Erythroblast (primary cell): ENCODE measurements at regions not wholly inside any gene's neighbourhood (a gene's known extent, or its start where the extent isn't known, plus 50 kb on each side); places are given as distances from the start of the nearest gene placed in this dataset.

ENCODE experiments used
- DNase-seq, 2 experiments: peaks; one replicate each; lab custom pipeline; 2025; lab: John Stamatoyannopoulos, UW
- GATA1 ChIP-seq: IDR thresholded peaks from 2 replicates; pipeline ENCODE4 v1.6.1; 2011; ENCODE audit warnings: low read depth, mild to moderate bottlenecking, control low read depth, low read length, moderate library complexity
- POLR2A ChIP-seq: IDR thresholded peaks from 2 replicates; pipeline ENCODE4 v1.6.1; 2011; ENCODE audit warnings: mild to moderate bottlenecking, low read length

DNA sequence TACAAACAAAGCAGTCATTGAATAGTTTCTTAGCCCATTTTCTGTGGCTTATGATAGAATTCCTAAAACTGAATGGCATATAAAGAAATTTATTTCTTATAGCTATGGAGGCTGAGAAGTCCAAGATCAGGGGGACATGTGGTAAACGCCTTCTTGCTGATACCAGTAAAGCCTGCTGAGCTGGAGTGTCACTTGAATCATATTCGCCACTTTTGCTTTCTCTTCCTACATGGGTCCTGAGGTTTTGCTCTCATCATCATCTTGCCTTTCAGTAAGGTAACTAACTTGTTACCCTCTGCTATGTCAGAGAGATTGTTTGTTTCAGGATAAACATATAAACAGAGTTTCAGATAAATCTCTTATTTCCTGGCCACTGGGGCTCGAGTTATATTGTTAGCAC lies 203.3 kb upstream of the DMRT1 start:
- DNase-seq: no peak
- TF ChIP-seq POLR2A: no peak
- TF ChIP-seq GATA1: no peak

DNA sequence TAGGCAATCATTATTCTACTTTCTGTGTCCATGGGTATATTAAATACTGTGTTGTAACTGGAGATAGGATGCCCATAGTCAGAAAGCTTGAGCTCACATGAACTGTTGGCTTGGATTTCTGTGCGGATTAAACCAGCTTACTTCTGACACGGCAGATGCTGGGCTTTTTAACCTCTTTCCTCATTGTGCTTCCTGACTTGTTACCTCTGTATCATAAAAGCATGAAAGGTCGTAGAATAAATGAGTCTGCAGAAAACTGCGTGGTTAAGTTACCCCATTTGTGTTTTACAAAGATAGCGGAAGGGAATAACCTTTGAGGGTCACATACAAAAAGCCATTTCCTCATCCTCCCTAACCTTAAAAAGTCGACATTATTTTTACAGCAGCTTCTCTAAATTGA lies 199.5 kb upstream of the DMRT1 start:
- TF ChIP-seq GATA1: no peak
- DNase-seq: no peak

DNA sequence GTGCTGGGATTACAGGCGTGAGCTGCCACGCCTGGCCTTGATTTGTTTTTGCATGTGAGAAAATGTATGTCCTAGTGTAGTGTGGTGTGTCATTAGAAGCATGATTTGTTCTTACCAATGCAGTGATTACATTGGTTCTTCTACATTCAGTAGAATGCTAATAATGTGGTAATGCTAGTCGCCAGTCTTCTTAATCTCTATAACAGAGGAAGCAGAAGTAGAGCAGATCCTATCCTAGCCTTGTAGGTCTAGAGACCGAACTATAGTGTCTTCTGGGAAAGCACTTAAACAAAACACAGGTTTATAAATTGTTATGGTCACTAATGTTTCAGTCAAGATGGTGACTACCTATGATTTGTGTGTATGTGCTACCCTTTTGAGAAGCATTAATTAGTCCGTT lies 197.5 kb upstream of the DMRT1 start:
- TF ChIP-seq GATA1 (no peak), POLR2A (no peak)
- DNase-seq: no peak

DNA sequence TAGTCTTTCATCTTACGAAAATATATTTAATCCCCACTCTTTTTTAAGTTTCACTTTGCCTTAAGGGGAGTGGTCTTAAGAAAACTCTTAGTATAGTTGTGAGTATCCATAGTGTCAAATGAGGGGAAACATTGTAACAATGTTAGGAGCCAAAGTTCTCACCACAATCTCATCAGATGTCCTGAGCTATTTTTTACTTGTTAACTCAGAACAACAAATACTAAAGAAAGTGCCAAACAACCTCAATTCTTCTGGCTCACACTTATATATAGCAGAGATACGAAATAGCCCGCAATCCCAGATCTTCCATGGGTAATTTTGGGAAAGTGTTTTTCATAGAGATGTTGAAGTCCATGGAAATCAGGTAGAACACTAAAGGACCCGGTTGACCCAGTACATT lies 194.0 kb upstream of the DMRT1 start:
- TF ChIP-seq POLR2A: no peak
- TF ChIP-seq GATA1: no peak
- DNase-seq: no peak

DNA sequence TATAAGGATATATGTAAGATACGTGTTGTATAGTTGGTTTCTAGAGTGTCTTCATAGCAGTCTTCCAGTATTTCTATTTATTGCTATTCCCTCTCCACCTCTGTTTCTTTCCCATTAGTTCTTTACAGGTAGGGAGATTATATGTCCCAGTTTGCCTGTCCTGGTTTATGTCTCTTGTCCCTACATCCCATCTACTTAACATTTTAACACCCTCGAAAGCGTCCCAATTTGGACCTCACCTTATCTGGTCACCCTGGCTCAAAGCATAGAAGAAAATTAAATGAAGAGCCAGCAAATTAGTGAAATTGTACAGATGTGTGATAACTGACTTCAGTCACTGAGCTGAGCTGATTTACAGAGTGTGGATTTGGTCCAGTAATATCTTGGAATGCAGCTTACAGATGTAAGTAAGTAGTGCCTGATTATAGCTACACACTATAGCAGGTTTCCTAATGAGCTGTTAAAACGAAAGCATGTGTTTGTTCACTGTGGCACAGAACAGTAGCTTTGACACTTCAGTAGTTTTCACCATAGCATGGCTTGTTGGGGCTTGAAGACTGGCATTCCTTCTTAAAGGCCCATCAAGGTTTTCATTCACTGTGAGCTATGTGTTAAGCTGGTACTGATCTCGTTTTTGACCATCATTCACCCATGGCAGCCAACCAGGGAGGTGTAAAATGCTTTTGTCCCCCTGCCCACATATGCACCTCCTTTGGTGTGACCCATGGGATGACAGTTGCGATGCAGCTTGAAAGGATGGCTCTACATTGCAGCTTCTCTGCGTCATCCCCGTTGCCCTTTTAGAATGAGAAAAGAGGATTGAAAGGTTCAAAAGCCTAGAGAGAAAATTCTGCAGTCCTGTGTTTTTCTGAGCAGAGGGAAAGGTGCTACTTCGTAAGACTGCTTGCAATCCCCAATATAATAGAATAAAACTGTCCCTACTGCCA lies 192.1 kb upstream of the DMRT1 start:
- DNase-seq: no peak
- TF ChIP-seq POLR2A (no peak), GATA1 (no peak)

DNA sequence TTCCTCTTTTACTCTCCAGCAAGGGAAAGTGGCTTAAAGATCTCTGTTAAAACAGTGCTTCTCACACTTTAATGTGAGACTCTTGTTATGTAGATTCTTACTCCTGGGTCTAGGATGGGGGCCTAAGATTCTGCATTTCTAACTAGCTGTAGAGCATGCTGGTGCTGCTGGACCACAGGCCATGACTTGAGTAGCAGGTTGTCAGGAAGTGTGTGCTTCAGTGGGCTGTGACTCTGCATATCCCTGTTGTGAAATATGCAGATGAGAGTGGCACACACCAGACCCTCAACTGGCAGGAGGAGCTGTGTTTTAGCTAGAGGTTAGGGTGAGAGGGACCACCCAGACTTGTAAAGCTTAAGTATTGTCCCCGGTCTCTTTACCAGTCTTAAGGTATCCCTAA lies 191.1 kb upstream of the DMRT1 start:
- no peak for DNase-seq

DNA sequence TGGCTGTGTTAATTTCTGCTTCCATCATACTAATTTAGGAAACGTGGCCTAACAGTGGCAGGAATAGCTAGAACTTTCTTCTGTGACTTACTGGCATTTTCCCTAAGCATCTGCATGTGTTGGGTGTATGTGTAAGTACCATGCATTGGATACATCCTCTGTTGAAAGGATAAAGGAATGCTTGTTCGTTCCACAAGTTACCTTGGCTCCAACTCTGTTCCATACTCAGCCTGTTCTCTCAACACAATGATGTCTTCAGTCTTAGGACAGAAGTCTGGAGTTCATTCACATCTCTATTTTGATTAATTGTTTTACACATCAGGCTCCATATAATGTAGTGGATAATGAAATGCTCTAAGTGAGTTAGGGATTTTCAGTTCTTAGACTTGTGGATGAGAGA lies 190.1 kb upstream of the DMRT1 start:
- no peak for DNase-seq
- TF ChIP-seq GATA1 (no peak), POLR2A (no peak)

More for the DNA sequence above, 191.1 kb upstream of the DMRT1 start:
- TF ChIP-seq GATA1 (no peak), POLR2A (no peak)

DNA sequence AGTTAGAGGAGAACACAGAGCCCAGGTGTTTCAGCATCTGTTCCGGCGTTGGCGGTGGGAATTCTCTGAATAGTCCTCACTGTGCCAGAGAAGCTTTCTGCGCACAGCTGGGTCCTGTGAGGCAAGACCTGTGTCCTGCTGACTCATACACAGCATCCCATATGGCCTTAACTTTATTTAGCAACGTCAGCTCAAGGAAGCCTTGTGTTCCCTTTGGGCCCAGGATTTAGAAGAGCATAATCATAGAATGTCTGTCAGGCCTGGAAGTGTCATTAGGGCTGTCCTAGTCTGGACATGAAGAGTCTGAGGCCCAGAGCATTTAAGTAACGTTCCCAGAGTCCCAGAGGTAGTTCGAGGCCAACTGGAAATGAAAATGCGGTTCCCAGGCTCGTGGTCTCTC lies 188.6 kb upstream of the DMRT1 start:
- DNase-seq: no peak

DNA sequence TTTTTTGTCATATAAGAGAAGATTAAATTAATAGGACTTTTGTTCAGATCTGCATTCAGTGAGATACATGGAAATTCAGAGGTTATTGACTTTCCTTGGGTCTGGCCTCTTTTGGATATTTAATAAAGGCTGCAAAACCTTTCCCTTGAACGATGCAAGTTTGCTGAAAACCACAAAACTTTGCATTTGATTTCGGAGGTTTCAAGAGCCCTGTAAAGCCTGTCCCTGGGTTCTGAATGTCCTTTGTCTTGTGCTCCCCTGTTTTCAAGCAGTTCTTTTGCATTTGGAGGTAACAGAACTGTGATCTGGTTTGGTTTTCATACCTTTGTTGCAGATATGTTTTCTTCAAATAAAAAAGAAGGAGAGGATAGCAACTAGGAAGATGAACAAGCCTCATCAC lies 188.1 kb upstream of the DMRT1 start:
- no peak for DNase-seq
- TF ChIP-seq GATA1 (no peak), POLR2A (no peak)

More for the DNA sequence above, 188.6 kb upstream of the DMRT1 start:
- TF ChIP-seq POLR2A: no peak
- no peak for TF ChIP-seq GATA1

DNA sequence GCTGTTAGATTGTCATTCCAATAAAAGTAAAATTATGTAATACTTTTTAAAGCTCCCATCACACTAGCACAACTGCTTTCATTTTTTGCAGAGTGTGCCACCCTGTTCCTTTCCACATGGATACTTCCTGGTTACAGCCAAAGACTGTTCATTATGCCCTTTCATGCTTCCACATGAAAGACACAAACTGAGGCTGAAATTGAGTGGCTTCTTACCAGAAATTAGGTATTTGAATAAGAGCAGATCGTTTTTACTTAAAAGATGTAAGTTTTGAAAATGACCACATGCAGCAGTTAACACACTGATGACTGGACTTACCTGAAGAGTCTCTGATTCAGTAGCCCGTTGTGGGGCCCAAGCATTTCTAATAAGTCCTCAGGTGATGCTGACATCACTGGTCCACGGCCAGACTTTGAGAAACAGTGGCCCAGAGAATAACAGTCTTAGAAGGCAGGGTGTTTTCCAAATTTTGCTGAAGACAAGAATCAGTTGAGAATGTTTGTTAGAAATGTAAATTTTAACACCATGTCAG lies 187.6 kb upstream of the DMRT1 start:
- TF ChIP-seq POLR2A (no peak), GATA1 (no peak)
- no peak for DNase-seq

DNA sequence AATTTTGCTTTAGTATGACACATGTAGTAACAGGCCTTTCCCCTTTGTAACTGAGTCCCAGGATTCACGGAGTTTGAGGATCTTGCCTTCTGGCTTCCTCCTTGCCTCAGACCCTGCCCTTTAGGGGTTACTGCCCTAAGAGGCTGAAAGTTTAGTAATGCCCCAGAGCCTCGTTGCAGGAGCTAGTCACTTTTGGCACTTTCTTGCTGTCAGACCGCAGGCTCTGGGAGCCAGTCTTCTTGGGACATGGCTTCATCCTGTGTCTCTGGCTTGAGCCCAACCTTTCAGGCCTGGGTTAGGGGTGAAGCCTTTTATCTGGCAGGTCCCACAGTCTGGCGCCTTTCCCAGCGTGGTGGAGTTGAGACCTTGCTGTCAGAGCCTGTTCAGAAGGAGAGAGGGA lies 185.6 kb upstream of the DMRT1 start:
- no peak for DNase-seq
- TF ChIP-seq GATA1 (no peak), POLR2A (no peak)

DNA sequence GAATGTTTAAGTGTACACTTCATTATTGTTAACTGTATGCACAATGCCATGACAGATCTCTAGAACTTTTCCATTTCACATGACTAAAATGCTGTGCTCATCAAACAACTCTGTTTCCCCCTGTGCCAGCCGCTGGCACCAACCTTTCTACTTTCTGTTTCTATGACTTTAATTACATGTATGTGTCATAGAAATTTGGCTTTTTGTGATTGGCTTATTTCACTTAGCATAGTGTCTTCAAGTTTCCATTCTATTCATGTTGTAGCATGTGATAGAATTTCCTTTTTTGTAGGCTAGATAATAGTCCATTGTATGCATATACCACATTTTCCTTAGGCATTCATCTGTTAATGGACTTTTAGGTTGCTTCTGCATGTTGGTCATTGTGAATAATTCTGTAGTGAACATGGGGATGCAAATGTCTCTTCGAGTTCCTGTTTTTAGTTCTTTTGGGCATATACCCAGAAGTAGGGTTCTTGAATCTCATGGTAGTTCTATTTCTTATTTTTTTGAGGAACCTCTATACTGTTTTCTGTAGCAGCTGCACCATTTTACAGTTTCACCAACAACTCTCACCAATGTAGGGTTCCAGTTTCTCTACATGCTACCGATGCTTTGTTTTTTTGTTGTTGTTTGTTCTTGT lies 184.4 kb upstream of the DMRT1 start:
- DNase-seq: no peak
- TF ChIP-seq GATA1 (no peak), POLR2A (no peak)

DNA sequence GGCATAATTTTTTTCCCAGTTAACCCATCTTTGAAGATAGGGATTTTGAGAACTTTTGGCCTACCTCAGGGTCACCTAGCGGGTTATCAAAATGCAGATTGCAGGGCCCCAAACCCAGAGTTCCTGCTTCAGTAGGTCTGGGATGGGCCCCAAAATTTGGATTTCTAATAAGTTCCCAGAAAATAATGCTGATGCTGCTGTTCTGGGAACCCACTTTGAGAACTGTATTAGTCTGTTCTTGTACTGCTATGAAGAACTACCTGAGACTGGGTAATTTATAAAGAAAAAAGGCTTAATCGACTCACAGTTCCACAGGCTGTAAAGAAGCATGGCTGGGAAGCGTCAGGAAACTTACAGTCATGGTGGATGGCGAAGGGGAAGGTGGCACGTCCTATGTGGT lies 182.2 kb upstream of the DMRT1 start:
- no peak for TF ChIP-seq GATA1
- no peak for DNase-seq

DNA sequence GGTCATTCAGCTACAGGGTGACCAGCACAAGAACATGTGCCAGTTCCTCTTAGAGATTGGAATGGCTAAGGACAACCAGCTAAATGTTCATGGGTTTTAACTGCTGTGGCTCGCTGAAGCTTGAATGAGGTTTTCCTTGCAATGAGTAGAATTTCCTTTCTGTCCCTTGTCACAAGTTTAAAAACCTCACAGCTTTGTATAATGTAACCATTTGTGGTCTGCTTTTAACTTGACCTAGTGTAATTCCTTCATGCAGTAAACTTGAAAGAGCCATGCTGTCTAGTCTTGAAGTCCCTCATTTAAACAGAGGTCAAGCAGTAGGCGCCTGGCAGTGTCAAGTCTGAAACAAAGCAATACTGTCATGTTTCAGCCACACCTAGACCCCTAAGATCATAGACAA lies 181.3 kb upstream of the DMRT1 start:
- DNase-seq: no peak
- no peak for TF ChIP-seq POLR2A
- no peak for TF ChIP-seq GATA1
